COLO668 (cell line): ENCODE measurements at regions not wholly inside any gene's neighbourhood (a gene's known extent, or its start where the extent isn't known, plus 50 kb on each side); places are given as distances from the start of the nearest gene placed in this dataset.
"Not testable (repeated sequence)": the region's sequence is repeated elsewhere in the genome, so short reads cannot be mapped to it uniquely, and the experiment has no call there.

Experiments
- DNase-seq: peaks from one replicate; lab custom pipeline; 2025; ENCODE audit not compliant: unreplicated experiment; lab: John Stamatoyannopoulos, UW

DNA sequence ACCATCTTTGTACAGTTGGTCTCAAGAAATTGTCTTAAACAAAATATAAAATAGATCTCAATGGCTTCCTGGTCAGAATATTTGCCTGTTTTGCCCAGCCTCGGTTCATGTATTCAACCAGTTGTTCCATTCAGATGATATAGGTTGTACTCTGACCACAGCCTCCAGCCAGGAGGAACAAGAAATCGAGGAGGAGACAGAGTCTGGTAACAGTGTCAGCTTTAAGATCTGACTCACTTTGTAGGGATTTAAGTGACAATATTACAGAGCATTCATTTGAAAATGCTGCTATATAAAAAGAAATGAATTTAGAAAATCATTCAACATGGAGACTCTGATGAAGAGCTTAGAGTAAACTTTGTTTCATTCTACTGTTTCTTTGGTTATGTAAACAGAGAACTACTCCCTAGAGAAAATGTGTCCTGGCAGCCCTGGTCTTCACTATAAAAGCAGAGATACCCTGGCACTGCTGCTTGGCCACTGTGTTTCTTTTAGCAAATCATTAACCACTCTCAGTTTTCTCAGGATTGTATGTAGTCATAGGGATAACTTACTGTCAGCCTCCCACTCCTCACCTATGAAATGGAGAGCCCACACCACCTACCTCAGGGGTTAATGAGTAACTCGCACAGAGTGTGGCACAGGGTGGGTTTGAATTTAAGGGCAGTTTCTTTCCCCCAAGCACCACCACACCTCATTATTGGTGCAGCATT lies 53.5 kb downstream of the PAGE2 start:
- DNase-seq = peak; percentile 17

DNA sequence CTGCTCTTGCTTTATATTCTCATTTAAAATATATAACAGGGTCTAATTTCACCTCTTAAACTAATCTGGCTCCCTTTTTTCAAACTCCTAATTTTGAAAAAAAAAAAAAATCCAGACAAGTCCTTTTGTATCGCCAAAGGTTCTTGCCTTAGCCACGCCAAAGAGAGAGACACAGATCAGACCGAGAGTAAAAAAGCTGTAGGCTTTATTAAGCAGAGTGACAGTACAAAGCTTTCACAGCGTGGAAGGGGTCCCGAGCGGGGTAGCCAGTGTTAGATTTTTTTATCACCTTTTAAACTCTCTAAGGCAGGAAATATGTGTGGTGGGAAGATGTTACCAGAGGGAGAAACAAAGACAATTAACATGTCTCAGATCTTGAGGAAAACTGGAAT lies 54.1 kb downstream of the PAGE2 start:
- DNase-seq = no peak

DNA sequence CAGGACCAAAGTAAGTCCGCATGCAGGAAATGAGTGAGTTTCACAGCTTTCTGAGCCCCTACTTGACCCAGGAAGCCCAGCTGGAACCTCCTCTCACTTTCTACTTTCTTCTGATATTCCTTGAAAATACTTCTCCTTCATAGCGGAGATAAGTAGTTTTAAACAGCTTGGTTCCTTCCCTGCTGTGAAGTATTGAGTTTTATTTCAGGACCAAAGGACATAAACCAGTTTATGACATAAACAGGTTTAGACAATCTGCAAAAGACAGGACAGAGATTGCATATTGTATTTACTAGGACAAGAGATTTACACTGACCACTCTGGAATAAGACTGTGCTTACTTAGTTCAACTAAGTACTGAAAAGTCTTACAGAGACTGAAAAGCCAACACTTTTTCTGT lies 54.8 kb downstream of the PAGE2 start:
- no peak for DNase-seq

DNA sequence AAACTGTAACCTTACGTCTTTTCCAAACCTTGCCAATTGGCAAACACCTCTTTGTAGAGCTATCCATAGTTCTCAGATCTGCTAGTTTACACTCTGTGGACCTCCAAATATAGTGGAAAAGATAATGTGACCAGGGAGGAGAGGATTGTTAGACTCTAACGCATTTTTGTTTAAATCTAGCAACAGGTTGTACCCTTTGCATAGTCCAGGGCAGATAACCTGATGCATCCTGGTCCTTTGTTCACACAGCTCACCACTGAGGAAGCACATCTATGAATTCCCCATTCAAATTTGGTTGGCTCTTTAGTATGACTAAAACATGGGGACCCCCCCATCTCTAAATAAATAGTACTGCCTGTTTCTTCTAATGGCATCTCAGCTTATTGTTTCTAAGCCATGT lies 55.9 kb downstream of the PAGE2 start:
- DNase-seq = no peak

DNA sequence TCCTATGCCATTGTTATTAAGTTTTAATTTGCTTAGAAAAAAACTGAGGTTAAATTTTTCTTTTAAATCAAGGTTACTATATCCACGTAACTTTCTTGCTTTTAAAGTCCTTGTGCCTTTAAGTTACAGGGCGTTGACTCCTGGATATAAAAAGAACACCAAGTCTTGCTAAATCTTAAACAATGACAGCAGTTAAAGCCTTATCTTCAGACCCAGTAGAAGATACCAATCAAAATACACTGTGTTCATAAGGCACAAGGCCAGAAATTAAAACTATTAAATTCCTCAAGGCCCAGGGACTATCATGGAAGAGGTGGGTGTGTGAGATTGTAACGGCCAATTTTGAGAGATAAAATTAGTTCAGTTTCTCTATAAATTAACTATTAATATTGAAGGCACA lies 60.4 kb downstream of the PAGE2 start:
- no peak for DNase-seq

DNA sequence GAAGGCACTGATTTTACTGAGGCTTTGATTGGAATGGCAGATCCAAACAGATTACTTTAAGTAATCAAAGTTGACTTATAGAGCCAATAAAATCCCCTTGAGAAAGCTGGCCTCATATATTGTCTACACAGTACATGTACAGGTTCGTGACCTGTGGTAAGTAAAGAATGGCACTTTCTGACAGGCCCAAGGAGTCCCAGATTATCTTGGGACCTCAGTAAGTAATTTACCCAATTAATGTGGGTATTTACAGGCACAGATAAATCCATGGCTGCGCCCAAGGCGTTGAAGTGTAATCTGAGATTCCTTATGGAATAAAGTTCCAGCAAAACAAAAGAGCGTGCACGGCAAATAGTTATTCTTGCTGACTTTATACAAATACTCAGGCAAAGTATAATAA lies 62.4 kb downstream of the PAGE2 start:
- no peak for DNase-seq

DNA sequence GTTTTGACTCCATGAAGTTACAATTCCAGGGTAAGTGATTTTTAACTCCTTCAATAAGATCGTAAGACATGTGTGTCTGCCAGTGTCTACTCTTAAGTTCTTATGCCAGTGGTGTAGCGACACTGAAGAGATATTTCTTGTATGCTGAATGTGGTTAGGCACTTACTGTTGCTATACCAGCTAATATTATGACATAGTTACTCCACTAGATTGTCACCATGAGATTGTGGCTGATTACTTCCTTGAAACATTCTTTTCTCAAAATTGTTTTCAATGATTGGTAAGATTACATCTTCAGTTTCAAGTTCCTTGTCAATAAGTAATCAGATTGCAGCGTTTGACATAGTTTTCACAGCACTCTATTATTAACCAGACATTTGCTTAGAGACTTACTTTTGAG lies 60.6 kb upstream of the PAGE5 start:
- DNase-seq = no peak

DNA sequence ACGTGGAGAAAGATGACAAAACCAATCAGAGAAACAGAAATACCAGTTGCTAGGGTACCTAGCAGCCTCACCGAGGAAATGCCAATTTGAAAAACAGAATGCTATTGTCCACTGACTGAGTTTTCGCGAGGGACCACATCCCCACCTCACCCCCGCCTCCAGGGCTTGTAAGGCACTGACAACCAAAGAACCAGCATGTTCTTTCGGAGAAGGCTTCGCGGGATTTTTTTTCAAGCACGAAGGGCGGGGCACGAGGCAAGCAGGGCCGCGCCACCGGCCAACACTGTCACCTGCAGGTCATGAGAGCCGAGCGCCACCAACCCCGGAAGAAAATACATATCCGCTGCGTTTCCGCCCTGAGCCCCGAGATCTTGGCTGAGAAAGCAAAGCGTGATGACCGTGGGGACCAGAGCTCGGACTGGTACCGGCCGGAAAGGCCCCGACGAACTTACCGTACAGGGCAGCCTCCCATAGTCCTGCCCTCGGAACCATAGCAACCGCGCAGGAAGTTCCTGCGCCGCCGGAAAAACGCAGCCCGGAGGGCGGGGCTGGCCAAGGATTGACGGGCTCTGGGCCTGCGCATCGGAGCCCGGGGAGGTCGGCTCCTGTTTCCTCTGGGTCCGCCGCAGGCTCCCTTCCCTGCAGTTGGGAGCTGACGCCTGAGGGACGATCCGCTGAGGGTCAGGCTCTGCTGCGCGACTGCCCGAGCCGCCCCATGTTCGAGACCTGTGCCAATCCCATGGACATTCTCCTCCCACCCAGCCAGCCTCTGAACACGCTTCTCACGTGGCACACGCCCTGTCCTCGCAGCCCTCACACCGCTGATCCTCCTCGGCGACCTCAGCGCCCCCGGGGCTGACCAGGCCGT lies 59.2 kb upstream of the PAGE5 start:
- peak; percentile 95 for DNase-seq

DNA sequence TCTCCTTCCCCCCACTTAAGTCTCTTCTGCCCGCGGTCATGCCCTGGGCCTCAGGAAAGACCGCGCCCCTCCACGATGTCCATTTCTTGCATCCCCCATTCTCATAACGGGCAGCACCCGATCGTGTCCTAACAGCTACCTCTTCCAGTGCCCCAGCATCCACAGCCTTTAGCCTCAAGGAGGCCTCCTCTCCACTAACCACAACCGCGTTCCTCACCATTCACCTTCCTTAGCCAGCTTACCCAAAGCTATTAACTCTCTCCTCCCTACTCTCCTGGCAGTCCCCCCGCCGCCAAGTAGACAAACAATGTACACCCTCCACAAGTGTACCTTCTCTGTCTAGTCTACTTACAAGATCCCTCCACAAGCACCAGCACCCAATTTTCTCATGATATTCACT lies 58.6 kb upstream of the PAGE5 start:
- DNase-seq = peak; percentile 11

DNA sequence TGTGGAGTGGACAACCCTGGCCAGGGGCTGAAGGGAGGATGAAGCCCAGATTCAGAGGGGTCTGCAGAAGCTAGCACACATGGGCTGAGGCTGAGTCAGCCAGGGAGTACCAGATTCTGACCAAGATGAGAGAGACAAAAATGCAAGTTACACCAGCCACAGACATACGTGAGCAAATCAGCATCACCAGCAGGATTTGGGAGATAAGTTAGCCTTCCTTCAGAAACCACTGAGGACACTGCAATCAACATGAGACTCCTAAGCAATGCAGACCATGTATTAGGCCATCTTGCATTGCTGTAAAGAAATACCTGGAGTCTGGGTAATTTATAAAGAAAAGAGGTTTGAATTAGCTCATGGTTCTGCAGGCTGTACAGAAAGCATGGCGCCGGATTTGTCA lies 57.0 kb upstream of the PAGE5 start:
- no peak for DNase-seq

DNA sequence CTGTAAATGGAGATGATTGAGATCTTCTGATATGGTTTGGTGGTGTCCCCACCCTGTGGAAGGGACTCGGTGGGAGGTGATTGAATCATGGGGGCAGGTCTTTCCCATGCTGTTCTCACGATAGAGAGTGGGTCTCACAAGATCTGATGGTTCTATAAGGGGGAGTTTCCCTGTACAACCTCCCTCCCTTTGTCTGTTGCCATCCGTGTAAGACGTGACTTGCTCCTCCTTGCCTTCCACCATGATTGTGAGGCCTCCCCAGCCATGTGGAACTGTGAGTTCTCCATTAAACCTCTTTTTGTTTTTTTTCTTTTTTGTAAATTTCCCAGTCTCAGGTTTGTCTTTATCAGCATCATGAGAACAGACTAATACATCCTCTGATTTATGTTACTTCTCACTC lies 55.1 kb upstream of the PAGE5 start:
- DNase-seq = not testable (repeated sequence)

DNA sequence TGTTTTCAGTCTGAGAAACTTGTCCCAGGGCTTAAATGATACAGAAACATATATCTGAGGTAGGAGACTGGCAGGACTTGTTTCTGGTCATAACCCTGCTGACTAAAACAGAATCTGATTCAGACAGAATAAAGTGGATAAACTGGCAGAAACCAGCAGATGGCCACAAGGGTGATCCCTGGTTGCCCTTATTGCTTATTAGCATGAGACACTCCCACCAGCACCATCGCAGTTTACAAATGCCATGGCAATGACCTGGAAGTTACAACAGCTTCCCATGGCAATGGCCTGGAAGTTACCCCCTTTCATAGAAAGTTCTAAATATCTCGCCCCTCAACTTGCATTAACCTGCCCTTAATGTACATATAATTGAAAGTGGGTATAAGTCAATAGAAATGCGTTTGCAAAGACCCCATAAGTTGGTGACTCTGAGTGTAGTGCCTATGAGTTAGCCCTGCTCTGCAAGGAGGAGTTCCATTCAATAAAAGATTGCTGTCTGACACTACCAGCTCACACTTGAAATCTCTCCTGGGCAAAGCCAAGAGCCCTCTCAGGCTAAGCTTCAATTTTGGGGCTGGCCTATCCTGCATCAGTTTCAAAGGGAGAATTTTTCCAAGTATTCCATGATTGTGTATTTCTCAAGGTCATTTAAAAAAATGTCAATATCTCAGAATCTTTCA lies 52.9 kb upstream of the PAGE5 start:
- DNase-seq = no peak

DNA sequence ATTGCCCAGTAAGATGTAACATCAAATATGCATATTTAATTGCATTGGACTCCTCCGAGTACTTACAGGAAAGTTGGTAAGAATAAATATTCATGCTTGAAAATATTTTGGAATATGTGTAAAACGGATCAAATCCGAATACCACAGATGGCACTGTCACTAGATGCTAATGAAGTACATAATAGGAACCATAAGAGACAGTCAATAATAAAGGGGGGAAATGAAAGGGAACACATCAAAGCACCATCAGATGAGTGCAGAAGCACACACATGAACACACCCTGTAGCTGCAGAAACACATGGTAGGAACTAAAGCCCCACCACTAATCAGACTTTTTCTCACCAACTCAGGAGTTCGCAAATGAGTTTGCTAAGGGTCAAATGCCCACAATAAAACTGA lies 52.2 kb upstream of the PAGE5 start:
- no peak for DNase-seq

DNA sequence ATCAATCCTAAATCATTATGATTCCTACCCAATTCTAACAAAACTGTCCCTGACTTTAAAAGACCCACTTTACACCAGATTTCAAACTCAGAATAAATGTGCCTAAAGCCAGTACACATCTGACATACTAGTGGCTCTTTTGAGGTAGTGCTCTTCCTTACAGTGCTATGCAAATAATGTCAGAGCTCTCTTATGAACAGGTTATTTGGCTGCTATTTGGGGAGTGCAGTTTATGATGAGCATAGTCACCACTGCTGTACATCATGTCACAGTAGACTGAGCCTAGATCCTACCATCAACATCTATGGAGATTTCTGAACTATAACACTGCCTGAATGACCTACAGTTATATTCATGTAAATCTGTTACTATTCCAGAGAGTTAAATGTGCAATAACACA lies 50.4 kb upstream of the PAGE5 start:
- DNase-seq = no peak
